SIG-M5 (cell line): ENCODE measurements at regions not wholly inside any gene's neighbourhood (a gene's known extent, or its start where the extent isn't known, plus 50 kb on each side); places are given as distances from the start of the nearest gene placed in this dataset.
"Not testable (repeated sequence)": the region's sequence is repeated elsewhere in the genome, so short reads cannot be mapped to it uniquely, and the experiment has no call there.

Experiments used
- DNase-seq: peaks from one replicate; lab custom pipeline; 2025; lab: John Stamatoyannopoulos, UW

DNA sequence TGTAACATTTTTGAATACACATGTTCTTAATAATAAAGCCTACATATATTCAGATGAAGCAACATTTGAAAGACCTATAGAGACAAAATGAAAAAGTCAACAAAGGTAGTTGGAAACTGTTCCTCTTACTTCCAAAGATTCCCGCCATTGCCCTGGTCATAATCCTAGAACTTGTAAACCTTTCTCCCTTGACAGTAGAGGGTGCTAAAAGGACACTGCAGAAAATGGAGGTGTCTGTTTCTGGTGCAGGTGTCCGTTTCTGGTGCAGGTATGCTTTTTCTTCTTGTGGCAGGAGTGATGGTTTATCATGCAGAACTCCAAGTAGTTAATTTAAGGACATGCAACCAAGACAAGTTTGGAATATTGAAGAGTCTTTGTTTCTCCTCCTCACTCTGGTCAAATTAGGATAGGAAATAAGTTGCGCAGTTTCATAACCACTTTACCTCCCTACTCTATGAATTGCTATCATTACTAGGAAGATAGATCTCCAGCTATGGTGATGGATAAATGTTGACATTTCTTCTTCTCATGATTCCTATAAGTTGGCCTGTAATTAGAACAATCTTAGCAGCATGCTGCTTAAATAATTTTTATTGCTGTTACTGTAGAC, 56.0 kb upstream of the FAM174A start:
- DNase-seq: no peak

DNA sequence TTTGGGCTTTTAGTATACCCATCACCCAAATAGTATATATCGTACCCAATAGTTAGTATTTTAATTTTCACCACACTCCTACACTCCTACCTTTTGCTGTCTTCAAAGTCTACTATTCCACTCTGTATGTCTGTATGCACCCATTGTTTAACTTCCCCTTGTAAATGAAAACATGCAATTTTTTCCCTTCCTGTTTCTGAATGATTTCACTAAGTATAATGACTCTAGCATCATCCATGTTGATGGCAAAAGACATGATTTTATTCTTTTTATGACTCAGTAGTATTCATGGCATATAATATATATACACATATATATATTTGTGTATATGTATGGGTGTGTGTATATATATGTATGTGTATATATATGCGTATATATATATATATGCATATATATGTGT, 63.1 kb upstream of the FAM174A start:
- DNase-seq: no peak

DNA sequence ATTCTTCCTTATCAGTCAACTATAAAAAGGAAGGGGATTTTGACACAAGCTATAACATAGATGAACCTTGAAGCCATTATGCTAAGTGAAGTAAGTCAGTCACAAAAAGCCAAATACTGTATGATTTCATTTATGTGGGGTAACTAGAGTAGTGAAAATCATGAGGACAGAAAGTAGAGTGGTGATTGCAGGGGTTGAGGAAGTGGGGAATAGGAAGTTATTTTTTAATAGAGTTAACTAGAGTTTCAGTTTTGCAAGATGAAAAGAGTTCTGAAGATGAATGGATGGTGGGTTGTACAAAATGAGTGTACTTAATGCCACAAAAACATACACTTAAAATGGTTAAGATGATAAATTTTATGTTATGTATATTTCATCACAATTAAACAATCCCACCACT, 65.4 kb upstream of the FAM174A start:
- peak; percentile 34 for DNase-seq

DNA sequence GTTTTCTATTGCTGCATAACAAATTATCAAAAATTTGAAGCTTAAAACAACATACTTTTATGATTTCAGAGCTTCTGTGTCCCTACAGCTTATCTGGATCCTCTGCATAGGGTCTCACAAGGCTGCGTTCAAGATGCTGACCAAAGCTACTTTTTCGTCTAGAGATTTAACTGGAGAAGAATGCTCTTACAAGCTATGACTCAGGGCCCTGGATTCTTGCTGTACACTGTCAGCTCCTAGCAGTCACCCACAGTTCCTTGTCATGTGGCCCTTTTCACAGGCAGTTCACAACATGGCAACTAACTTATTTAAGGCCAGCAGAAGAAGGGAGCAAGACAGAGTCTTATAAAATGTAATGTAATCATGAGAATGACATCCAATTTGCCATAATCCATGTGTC, 70.8 kb upstream of the FAM174A start:
- no peak for DNase-seq

DNA sequence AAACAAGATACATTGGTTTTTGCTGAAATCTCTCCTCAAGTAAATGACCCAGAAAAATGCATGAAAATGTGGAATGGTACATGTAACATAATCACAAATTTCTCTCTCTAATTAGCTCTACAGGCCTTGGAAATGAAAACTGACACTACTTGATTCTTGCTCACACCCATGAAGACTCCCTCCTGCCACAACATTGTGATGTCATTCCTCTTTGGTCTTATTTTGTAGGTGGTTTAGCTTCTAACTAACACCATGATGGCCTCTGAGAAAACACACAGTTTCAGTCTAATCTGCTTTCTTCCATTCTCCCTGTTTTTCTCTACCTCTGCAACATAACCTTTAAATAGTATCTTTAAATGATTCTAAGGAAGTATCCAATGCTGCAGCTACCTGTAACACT, 78.6 kb upstream of the FAM174A start:
- DNase-seq: no peak

DNA sequence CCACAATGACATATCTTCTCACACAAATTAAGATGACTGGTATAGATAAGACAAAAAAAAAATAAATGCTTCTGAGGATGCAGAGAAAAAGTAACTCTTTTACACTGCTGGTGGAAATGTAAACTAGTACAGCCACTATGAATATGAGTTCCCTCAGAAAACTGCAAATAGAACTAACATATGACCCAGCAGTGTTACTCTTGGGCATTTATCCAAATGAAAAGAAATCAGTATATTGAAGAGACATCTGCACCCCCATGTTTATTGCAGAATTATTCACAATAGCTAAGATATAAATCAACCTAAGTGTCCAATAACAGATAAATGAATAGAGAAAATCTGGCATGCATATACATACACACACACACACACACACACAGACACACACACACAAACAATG, 83.0 kb upstream of the FAM174A start:
- DNase-seq: no peak

DNA sequence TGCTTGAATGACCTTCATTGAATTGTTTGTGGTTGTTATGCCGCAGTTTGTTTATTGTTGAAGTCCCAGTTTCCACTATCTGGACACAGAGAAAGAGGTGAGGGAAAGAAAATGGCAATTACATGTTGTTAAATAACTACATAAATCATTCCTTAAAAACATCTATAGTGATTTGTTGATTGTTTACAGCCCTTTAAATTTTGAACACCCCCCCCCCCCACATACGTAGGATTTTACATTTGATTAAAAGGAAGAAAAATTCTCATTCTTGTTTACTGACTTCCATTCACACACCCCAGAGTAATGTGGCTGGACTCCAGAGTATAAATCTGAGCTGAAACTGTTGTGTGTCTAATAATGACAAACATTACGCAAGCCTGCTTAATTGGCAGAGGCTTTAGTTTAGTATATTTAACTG, 87.1 kb upstream of the FAM174A start:
- DNase-seq: no peak

DNA sequence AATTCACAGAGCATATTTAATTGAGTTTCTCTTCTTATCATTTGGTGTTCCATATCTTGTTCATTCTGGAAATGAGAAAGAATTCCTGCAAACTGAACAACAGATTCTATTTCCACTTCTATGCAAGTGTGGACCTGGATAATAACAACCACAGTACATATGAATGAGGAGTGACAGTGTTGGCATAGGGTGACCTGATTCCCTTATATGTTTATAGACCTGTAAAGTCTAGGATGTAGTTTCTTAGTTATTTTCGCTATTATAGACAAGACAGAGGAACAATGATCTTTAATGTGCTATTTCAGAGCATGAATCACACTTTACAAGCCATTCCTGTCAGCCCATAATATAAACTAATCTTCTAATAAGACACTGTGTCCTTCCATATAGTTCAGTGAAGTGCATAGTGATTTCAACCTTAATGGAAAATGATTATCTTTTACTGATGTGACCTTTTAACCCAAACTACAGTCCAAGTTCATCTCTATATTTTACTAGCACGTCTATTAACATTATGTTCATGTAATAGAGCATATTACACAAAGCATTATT, 88.2 kb upstream of the FAM174A start:
- DNase-seq: no peak

DNA sequence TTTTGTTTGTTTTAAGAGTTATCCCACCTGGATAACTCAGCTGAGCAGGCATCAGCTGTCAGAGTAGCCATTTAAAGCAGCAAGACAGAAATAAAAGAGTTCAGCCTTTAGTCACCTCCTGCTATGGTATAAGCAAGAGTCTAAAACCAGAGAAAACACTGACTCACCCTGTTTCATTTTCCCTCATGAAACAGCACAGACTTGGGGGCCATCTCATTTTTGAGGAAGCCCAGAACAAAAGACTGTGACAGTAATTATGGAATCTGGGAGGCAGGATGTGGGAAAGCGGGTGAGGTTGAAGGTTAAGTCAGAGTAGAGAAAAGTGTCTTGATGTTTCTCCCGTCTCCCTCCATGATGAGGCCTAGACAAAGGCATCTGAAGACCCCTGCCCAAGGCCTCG, 90.2 kb upstream of the FAM174A start:
- no peak for DNase-seq

DNA sequence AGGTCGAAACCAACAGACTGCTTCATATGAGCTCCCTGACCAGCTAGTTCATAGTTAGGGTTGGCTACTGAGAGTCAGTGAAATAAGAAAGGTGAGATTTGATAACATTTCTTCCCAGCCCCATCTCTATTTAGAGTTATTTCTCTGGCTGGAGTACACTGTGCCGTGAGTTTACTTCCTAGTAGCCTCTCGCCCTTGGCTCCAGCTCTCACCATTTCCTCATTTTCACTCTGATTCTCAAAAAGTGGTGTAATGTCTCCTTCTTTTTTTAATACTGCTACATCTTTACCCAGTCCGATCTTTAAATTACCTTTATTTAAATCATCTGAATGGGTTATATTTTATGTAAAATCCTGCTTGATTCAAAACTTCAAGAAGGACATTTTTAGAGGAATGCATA, 100.4 kb upstream of the FAM174A start:
- DNase-seq: no peak

DNA sequence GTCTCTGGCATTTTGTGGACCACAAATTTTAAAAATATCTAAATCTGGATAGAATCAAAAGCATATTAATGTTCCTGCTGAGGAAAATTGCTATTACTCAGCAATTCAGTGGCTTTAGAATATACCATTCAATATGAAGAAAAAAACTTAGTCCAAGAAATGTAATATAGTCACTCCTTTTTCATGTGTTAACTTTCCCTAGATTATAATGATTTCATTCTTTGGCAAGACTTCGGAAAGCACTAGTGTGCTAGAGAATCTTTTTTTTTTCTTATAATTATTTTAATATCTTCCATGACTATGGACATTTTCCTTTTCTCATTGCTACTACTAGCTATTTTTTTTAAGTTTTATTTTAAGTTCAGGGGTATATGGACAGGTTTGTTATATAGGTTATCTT, 102.4 kb upstream of the FAM174A start:
- no peak for DNase-seq

DNA sequence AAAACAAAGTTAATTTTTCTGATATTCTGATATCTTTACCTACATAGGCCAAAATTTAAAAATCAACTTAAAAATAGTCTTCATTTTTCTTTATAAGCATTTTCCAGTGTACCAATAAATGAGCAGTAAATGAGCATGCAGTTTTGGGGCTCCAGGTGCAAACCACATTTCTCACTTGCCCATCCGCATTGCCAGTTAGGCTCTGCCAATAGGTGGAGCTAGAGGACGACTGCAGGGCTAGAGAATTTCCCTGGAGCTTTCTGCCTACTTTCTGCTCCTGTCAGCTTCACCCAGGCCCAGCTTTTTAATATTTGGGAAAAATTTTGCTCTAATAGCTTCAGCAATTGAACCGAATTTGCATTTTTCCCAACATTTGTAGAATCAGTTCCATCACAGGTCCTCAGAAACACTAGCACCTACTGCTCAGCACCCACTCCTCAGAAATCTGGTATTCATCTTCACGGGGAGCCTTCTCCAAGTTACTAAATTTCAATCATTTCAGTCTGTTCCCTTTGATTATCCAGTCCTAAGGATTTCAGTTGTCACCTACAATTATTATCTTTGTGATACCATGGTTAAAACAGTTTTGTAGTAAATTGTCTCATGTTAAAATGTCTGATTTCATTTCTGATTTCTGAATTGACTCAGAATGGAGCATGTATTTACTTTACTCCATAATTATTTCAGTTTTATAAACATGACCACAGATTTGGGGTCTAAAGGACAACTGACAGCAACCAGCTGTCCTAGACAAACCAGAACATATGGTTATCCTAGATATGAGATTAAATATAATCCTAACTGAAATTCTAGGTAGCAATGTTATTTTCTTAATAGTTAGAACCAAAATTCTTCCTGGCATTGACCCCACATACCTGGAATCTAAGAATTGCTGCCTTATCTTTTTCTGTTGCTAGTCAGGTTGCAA, 104.6 kb upstream of the FAM174A start:
- DNase-seq: no peak

DNA sequence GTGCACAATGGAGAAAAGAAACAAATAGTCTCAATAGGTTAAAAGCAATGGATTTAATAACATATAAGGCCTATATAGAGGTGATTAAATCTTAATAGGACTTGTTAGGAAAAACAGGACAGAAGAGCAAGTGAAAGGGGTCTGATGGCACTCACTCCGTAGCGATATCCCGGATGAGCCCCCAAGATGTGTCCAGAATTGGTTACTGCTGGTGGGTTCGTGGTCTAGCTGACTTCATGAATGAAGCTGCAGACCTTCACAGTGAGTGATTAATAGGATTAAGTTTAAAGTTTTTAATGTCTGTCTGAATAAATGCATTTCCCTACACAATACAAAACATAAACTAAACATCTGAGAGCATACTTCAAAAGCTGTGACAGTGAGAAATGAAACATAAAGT, 110.4 kb upstream of the FAM174A start:
- DNase-seq: no peak

DNA sequence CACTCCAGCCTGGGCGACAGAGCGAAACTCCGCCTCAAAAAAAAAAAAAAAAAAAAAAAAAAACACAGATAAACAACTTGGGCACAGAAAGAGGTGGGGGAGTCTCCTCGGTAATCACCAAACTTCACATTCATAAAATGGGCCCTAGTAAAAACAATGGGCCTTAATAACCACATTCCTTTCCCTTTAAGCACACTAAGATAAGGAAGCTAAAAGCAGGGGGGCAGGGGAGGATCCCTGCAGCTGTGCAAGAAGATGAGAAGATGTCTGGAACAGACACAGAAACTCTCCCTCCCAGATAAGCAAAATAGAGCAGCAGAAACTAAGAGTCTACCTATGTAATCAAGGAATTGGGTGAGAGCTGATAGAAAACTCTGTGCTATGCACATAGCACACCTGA, 111.2 kb upstream of the FAM174A start:
- no peak for DNase-seq

DNA sequence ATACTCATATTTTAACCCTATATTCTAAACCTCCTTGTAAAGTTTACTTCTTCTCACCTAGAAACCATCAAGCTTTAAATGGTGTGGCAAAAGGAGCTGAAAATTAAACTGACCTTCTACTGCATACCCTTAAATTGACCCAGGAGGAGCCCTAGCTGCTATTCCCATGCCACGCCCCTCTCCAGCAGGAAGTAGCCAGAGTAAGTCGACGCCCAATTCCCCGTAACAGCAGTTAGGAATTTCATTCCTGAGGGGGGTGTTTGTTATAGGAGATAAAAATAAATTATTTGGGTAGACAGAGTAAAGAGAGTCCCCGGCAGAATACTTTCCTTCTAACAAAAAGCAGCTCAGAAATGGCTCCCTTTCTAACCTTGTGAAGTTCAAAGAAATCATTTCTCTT, 111.8 kb upstream of the FAM174A start:
- DNase-seq: no peak

DNA sequence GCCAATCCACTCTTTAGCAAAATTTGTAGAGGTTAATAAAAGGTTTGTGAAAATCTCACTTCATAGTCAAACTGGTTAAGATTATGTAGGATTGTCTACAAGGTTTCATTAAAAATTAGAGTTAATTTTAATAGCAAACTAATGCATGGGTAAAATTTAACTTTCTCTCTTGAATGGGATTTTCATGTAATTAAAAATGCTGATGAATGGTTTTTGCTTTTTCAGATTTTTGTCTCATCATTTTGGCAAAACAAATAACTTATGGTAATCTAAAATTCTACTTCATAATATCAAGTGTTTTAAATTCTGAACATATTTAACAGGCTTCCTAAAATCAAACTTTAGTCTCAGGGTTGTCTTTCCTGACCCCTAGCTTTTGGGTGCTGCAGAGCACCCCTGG, 113.8 kb upstream of the FAM174A start:
- no peak for DNase-seq

DNA sequence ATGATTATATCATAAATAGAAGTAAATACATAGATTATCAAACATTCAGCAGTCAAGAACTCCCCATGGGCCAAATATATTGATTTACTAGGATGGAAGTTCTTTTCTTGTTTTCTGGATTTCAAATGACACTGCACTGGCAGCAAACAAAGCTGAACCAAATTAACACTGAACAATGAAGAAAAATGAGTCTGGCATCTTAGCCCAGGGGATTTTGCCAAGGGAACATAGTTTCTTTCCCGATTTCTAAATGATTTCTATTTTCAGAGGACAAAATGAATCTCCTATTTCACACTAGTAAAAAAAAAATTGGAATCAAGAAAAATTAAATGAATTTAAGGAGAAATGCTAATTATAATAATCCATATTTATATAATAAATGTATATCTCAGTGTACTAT, 116.9 kb upstream of the FAM174A start:
- DNase-seq: no peak

DNA sequence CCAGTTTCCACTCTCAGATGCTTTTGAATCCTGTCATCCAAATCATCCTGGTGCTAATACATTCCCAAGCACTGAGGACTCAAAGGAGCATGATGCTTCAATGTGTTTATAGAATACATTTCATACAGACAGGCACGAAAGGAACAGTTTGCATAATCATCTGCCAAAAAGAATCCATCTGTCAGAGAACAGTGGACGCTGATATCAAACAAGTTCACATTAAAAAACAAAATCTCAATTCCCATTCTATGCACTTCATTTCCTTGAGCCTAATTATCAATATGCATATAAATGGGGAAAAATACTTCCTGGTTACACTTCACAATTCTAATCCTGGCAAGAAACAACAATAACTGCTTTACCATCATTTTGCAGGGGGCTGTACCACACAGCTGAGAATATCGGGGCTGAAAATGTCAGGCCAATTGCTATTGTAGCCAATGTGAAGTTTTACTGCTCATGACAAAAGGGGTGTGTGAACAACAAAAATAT, 125.5 kb upstream of the FAM174A start:
- no peak for DNase-seq

DNA sequence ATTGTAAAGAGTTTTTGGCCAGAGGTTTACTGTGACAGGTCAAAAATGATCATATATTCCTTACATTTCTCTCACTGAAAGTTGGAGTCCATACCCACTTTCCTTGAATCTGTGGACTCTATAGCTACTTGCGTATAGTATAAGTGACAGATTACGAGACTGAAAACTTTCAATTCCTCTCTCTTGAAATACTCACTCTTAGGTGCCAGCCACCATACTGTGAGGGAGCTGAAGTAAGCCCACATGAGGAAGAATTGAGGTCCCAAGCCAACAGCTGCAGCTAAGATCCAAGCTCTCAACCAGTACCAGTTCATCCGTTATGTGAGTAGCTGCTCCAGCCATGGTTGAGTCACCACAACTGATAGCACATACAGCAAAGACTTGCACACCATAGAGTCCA, 128.1 kb upstream of the FAM174A start:
- no peak for DNase-seq

DNA sequence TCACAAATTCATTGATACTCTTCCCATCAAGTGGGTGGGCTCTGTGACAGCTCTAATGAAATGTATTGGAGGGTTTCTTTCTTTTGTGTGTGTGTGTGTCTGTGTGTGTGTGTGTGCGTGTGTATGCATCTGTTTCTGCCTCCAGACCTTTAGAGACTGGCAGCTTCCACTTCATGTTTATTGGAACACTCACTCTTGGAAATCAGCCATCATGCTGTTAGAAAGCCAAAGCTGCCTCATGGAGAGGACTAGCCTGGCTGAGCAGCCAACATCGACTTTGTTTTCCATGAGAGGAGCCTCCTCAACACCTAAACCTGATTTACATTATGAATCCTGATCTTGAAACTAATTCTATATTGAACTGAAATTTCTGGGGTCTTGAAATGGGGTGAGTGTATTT, 128.5 kb upstream of the FAM174A start:
- DNase-seq: no peak

DNA sequence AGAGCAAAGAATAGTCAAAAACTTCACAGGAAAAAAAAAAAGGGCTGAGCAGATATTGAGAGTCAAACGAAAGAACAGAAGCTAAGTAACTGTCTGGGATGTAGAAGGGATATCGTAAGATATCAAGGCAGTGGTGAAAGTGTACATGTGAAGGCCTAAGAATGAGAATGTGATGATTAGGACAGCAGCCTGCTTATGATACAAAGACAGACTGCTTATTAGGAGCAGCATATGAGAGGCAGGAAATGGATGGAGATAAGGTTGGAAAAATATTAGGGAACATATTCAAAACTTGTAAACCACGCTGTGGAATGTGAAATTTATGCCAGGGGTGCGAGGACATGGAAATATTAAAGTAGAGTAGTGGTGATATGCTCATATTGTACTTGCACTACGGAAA, 133.1 kb upstream of the FAM174A start:
- DNase-seq: no peak

DNA sequence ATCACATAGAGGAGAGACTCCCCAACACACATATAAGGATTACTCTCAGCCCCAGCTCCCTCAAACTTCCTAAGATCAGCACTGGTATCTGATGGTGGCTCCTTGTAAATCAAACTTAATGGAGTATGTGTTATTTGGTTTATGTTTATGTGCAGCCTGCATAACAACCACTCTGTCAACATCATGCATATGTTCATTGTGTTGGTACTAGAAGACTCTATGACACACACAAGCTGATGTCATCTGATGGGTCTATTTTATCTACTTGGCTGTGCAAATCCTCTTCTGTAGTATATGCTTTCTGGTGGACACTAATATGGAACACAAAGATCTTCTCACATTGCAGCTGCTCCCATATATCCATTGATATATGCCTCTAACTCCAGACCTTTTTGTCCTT, 134.0 kb upstream of the FAM174A start:
- no peak for DNase-seq

DNA sequence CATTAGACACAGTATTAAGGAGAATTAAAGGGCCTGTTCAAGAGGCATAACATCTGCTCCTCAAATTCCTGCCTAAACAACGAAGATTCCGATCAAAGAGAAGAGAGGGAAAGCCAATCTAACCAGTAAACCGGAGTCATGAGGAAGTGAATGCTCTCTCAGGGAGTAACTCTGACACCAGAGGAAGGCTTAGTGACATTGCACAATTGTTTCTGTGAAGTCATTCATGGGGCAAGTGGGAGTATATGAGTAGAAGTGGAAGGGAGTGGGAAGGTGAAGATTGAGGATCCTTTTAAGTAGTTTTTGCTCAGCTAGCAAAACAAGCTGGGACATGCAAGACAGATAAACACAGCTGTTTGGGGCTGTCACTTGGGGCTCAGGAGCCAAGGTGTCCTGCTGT, 136.4 kb upstream of the FAM174A start:
- DNase-seq: not testable (repeated sequence)
